Gastroesophageal sphincter (tissue), 4 donors: ENCODE measurements at regions not wholly inside any gene's neighbourhood (a gene's known extent, or its start where the extent isn't known, plus 50 kb on each side); places are given as distances from the start of the nearest gene placed in this dataset.
A peak's percentile ranks its signal among the peaks of the same experiment; 100 is the strongest.

Experiments used
- ATAC-seq: fragments of 150-250 bp; one replicate; pipeline ENCODE4 v1.9.1; 2016; ENCODE audit warnings: mild to moderate bottlenecking, moderate library complexity
- H3K27ac ChIP-seq, 4 donors: fragments of 200-600 bp; sonication (generic) in 3 of 4; 1 replicate in 3 of 4; 2 replicates in 1 of 4; pipeline ENCODE4 v1.5.1; 2016 to 2019
- H3K27me3 ChIP-seq: fragments of 200-600 bp; sonication (generic); one replicate; pipeline ENCODE4 v1.5.1; 2019
- H3K36me3 ChIP-seq, 2 donors: fragments of 200-600 bp; sonication (generic); one replicate each; pipeline ENCODE4 v1.5.1; 2019; ENCODE audit warnings: control low read depth in 1 of 2
- H3K4me1 ChIP-seq, 3 donors: fragments of 200-600 bp; sonication (generic); 1 replicate in 2 of 3; 2 replicates in 1 of 3; pipeline ENCODE4 v1.5.1; 2016 to 2019; ENCODE audit warnings: control low read depth in 2 of 3
- H3K4me3 ChIP-seq, 2 donors: fragments of 200-600 bp; sonication (generic); one replicate each; pipeline ENCODE4 v1.5.1; 2019; ENCODE audit warnings: mild to moderate bottlenecking in 1 of 2, moderate library complexity in 1 of 2
- H3K9me3 ChIP-seq, 3 donors: fragments of 200-600 bp; sonication (generic); one replicate each; pipeline ENCODE4 v1.5.1; 2017 to 2019; ENCODE audit warnings: control low read depth in 2 of 3
- CTCF ChIP-seq, 4 experiments: fragments of 200-600 bp in 2 of 4; fragments of 450-650 bp in 2 of 4; sonication (generic) in 1 of 4; IDR thresholded peaks; one replicate each; pipeline ENCODE4 v1.5.1; 2017 to 2019; ENCODE audit warnings: antibody characterized with exemption in 4 of 4, mild to moderate bottlenecking in 2 of 4, moderate library complexity in 2 of 4
- EP300 ChIP-seq: sonication (generic); formaldehyde crosslinking; IDR thresholded peaks from one replicate; pipeline ENCODE4 v1.6.1; 2017; ENCODE audit warnings: antibody characterized with exemption, mild to moderate bottlenecking
- POLR2A ChIP-seq, 2 donors: fragments of 450-650 bp; IDR thresholded peaks; one replicate each; pipeline ENCODE4 v1.6.1; 2017; ENCODE audit warnings: antibody characterized with exemption in 2 of 2, mild to moderate bottlenecking in 2 of 2, moderate library complexity in 1 of 2
- POLR2AphosphoS5 ChIP-seq: sonication (generic); formaldehyde crosslinking; IDR thresholded peaks from one replicate; pipeline ENCODE4 v1.6.1; 2017; ENCODE audit warnings: antibody characterized with exemption
- WGBS, 2 donors: methylation state at CpG; one replicate each; pipeline ENCODE4 v1.1.5; 2018; ENCODE audit warnings: low coverage in 1 of 2; 5-methylcytosine and 5-hydroxymethylcytosine counted together

- TF ChIP-seq POLR2A (IDR thresholded peaks at IDR 0.05) (no peak), POLR2AphosphoS5 (no peak), CTCF (IDR thresholded peaks at IDR 0.05) (no peak), EP300 (no peak)
- H3K4me3 ChIP-seq, result no peak overlapping the region
- H3K36me3 ChIP-seq, result no peaks in the 10 kb centered on the region
- 83% methylated on average over 8 of the region's 21 CpGs; no CpG with 5 or more reads in 1 of the 2 donors for WGBS, 2 donors
- H3K4me1 ChIP-seq, result peaks cover 0 to 6% (median 0%) of the 10 kb centered on the region in 3 donors
- peak overlapping the region in 2 of 4 donors; percentile 37 to 57 for H3K27ac ChIP-seq
- peaks cover 12% of the 10 kb centered on the region for H3K27me3 ChIP-seq
- ATAC-seq, result no peak
- H3K9me3 ChIP-seq, result no peaks in the 10 kb centered on the region
Measured at GRCh38 chr9:134491196-134491835, 150.3 kb upstream of the COL5A1 start.

GRCh38 chr9:134491856-134492255 is 149.7 kb upstream of the COL5A1 start:
- H3K4me1 ChIP-seq, result peaks cover 0 to 6% (median 0%) of the 10 kb centered on the region in 3 donors
- no peaks in the 10 kb centered on the region for H3K9me3 ChIP-seq
- H3K36me3 ChIP-seq, result no peaks in the 10 kb centered on the region
- peak overlapping the region in 3 of 4 donors; percentile 37 to 57 (median 51) for H3K27ac ChIP-seq
- ATAC-seq, result no peak
- no peak overlapping the region for H3K4me3 ChIP-seq
- no peak for TF ChIP-seq CTCF (IDR thresholded peaks at IDR 0.05)
- no peak for TF ChIP-seq EP300
- no peak for TF ChIP-seq POLR2AphosphoS5
- no peak for TF ChIP-seq POLR2A (IDR thresholded peaks at IDR 0.05)
- peaks cover 12% of the 10 kb centered on the region for H3K27me3 ChIP-seq
- WGBS, 2 donors, result 50% methylated on average over 1 of the region's 11 CpGs; no CpG with 5 or more reads in 1 of the 2 donors

- H3K27ac ChIP-seq, result peak overlapping the region in 3 of 4 donors; percentile 37 to 57 (median 51)
- TF ChIP-seq POLR2AphosphoS5, result peak; percentile 17
- no peak for TF ChIP-seq EP300
- no peak for TF ChIP-seq CTCF (IDR thresholded peaks at IDR 0.05)
- TF ChIP-seq POLR2A (IDR thresholded peaks at IDR 0.05), result no peak
- H3K27me3 ChIP-seq, result peaks cover 12% of the 10 kb centered on the region
- WGBS, 2 donors, result 40 to 80% methylated on average over 1 of the region's 12 CpGs
- no peaks in the 10 kb centered on the region for H3K36me3 ChIP-seq
- peaks cover 0 to 6% (median 0%) of the 10 kb centered on the region in 3 donors for H3K4me1 ChIP-seq
- H3K9me3 ChIP-seq, result no peaks in the 10 kb centered on the region
- no peak overlapping the region for H3K4me3 ChIP-seq
- peak; percentile 90 for ATAC-seq
Measured at GRCh38 chr9:134492281-134492691, 149.3 kb upstream of the COL5A1 start.

- Histone ChIP-seq H3K27ac (peak overlapping the region in 2 of 4 donors; percentile 22 to 51), H3K36me3 (no peaks in the 10 kb centered on the region), H3K9me3 (no peaks in the 10 kb centered on the region), H3K27me3 (peaks cover 12% of the 10 kb centered on the region), H3K4me3 (no peak overlapping the region), H3K4me1 (peaks cover 0 to 6% (median 0%) of the 10 kb centered on the region in 3 donors)
- WGBS, 2 donors, result 63 to 89% methylated on average over 5 to 6 of the region's 21 CpGs
- TF ChIP-seq POLR2AphosphoS5 (no peak), CTCF (IDR thresholded peaks at IDR 0.05) (no peak), POLR2A (IDR thresholded peaks at IDR 0.05) (no peak), EP300 (no peak)
- no peak for ATAC-seq
Measured at GRCh38 chr9:134492721-134493460, 148.7 kb upstream of the COL5A1 start.
